HG03064 (cell line): ENCODE measurements at regions not wholly inside any gene's neighbourhood (a gene's known extent, or its start where the extent isn't known, plus 50 kb on each side); places are given as distances from the start of the nearest gene placed in this dataset.

Experiments used
- ATAC-seq: cut with Tn5 transposase; IDR thresholded peaks from one replicate; pipeline ENCODE4 v1.9.1; 2021; ENCODE audit warnings: low read depth; ENCODE audit not compliant: unreplicated experiment

DNA sequence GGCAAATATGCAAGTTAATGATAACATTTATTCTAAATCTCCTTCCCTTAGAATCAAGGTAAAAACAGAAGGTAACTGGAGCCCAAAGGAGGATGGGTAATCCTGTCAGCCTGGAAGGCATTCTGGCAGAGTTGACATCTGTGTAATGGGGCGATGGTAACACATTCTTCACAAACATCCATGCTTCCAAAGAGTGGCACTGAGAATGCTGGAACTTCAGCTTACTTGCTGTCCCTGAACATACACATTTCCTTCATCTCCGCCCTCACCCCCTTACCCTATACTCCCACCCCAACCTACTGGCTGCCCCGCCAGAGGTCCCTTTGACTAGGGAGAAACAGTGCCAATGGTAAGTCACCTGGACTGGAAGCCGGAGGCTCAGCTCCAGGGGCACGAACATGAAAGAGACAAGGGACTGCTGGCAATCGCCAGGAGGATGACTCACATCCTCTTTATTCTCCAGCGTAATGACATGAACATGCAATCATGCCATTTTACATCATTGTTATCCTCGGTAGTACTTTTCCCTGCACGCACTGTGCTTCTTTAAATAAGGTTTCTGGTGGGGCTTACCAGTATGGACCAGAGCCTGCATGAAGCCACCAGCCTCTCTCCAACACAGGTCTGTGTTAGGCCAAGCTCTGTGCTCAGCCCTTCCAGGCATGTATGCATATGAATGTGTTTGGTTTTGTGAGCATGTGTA, 694.2 kb upstream of the TENM3 start:
- ATAC-seq: no peak

DNA sequence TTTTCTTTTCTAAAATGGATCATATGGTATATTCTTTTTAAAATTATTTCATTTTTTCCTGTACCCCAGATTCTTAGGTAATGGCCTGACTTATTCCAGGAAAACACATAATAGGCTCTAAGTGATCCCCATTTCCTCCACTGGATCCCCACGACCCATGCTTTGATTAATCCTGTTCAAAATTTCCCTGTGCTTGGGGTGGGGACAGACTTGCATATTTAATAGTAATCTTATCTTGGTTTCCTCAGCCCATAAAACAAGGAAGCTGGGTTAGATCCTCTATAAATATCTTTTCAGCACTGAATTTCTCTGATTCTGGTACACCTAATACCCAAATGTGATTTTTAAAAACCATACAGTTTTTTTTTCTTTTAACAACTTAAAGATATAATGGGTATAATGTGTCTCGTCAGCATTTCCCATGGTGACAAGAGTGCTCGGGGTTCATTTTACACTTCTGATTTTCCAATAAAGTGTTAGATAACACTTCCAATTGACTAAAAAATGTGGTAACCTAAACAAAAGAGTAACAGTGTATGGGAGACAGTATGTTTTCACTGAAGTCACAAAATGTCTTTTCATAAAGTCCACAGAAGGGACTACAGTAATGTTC, 693.5 kb upstream of the TENM3 start:
- no peak for ATAC-seq

DNA sequence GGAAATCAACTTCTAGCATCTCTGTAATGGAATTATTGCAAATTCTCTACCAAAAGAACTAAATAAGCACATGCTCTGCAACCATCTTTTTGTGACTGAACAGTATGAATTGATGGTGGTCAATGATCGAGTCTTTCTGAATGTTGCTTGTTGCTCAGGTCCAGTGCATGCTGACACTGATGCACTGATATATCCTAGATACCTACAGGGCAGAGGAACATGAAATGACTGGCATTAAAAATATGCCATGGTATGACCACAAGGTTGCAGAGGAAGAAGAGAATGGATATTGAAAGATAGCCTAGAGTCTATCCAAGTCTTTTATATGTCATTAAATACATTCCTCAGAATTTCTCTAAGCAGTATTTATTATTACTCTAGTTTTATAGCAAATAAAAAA, 692.8 kb upstream of the TENM3 start:
- ATAC-seq: no peak

DNA sequence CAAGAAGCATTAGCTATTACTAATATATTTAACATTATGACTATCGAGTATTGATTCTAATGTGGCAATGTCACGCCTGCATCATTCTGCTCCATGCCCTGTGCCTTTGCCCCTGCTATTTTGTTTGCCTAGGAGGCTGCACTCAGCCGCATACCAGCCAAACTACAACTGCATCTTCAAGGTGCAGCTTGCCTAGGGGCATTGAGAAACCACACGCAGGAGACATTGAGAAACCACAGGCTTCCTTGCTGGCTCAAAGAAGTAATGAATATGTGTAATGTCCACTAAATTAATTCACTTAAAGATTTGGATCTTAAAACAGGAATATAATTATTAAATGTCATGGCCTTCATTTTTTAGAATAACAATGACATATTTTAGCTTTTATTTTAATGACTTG, 683.6 kb upstream of the TENM3 start:
- no peak for ATAC-seq

DNA sequence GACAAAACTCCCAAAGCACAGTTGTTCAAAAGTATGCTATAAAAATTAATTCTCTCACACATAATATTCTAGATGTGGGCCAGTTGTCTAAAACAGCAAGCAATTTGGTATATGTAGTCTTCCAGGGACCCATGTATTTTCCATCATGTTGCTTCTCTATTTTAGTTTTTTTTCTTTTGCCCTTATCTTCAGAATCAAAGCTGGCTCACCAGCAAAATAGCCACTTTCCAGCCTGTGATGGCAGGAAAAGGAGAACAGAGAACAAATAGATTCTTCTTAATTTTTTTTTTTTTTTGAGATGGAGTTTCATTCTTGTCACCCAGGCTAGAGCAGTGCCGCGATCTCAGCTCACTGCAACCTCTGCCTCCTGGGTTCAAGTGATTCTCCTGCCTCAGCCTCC, 680.8 kb upstream of the TENM3 start:
- no peak for ATAC-seq

DNA sequence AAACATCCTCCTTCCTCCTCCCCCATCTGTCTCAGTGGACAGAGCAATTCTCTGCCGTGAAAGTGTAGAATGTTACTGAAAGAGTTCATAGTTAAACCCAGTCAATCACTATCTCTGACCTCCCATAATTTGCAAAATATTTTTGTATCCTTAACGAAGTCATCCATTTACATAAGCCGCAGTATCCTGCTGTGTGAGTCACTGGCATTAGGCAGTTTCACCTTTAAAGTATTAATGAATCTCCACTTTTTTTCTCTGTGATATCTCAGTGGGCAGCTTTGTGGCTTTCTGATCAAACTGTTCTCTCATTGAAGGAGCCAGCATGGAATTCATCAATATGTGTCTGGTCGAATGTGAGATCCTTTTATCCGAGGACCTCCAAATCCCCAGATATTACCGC, 678.6 kb upstream of the TENM3 start:
- no peak for ATAC-seq

DNA sequence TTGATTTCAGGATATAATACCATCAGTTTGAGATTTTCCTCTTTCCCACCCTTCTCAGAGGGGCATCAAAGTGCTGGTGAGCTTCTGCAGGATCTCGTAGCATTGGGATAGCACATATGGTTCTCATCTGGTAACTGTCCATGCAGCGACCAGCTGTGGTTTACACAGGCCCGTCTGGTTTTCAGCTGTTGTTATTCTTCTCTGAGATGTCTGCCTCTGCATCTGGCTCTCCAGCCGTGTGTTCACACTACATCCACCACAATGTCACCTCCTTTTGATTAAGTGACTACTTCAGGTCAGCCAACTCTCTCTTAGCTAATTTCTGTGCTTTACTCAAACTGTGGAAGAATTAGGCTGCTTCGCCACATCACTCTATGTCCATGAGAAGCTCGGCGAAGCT, 676.7 kb upstream of the TENM3 start:
- ATAC-seq: no peak

DNA sequence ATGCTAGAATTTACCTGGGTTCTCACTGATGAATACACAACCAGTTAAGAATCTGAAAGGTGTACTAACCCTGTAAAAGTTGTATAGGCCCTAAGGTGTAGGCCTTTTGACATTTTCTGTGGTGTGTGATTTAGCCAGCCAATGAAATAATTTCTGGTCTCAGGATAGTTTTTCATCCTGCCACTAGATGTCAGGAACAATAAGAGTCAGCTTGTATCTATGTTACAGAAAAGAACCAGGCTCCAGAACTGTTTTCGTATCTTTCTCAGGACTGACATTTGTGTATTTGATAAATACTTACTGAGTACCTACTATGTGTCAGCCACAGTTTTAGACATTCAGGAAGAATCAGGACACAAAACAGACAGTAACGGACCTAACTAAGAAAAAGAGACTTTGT, 673.6 kb upstream of the TENM3 start:
- ATAC-seq: no peak

DNA sequence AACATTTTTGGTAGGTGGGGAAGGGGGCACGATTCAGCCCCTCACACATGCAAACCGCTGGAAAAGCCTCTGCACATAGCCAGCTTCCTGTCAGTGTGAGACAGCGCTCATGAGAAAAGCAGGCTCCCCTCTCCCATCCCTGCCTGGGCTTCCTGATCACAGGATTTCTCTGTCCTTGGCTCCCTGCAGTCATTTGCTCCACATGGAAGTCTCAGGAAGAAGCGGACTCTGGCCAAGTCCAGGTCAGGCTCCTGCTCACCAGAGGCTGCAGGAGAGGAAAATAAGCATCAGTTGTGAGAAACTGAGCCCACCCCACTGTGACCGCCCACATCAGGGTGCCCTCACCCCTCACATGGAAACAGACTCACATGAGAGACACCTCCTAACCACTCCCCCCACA, 664.3 kb upstream of the TENM3 start:
- ATAC-seq: no peak

DNA sequence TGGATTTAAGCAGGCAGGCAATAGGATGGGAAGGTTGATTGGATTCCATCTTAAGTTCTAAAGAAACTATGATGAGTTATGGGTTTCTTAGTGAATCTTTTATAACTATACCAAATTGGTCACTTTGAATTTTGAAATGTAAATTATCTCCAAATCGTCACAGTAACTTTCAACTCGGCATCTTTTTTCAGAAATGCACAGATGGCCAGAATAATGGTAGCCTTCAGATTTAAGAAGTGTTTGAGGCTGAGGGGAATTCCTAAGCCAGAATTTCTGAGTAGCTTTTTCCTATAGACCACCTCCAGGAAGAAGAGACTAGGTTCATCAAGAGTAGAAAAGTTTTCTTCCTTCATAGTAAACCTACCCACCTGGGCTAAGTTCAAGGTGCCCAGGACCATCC, 663.7 kb upstream of the TENM3 start:
- ATAC-seq: no peak

DNA sequence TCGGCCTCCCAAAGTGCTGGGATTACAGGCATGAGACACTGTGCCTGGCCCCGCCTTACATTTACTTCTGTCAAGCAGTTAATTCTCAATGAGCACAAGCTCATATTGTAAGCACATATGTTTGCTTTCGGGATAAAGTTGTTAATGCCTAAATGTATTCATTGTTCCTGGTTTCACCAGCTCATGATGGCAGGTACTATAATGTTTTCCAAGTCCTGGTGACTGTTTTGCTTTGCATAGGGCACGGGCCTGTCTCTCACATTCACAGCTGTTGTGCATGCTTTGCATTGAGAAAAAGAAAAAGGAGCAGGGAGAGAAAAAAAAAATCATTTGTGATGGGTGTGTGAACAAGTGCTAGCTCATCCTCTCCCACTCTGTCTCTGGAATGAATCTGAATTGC, 661.2 kb upstream of the TENM3 start:
- ATAC-seq: no peak

DNA sequence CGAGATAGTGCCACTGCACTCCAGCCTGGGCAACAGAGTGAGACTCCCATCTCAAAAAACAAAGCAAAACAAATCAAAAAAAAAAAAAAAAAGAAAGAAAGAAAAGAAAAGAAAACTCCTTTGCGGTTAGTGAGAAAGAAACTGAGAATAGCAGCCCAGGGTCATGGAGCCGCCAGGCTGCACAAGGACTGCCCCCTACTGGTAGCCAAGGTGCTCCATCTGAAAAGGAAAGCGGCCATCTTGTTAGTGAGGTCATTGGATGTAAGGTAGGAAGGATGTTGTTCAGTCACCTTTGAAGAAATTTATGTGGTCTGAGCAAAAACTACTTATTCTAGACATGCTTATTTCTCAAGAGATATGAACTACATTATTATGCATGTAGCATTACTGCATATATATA, 660.6 kb upstream of the TENM3 start:
- no peak for ATAC-seq

DNA sequence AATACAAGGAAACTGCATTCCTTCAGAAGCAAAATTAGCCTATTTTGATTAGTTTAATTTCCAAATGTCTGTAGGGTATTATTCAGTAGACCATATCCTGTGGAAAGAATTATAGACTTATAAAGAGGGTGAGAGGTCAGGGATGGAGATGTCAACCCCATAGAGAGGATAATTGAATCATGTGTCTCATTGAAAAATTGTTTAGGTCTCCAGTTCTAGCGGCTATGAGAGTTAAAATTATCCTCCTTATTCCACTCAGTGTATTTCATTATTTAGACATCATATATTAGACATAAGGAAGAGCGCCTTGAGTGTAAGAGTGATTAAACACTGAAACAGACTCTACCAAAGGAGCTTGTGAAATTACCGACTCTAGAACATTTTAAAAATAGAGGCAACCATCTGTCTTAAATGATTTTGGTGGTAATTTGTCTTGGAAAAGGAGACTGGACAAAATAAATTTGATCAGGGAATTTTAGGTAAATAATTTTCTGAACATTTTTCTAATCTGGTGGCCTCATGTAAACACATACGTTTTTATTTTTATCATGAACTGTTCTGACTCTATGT, 654.4 kb upstream of the TENM3 start:
- no peak for ATAC-seq

DNA sequence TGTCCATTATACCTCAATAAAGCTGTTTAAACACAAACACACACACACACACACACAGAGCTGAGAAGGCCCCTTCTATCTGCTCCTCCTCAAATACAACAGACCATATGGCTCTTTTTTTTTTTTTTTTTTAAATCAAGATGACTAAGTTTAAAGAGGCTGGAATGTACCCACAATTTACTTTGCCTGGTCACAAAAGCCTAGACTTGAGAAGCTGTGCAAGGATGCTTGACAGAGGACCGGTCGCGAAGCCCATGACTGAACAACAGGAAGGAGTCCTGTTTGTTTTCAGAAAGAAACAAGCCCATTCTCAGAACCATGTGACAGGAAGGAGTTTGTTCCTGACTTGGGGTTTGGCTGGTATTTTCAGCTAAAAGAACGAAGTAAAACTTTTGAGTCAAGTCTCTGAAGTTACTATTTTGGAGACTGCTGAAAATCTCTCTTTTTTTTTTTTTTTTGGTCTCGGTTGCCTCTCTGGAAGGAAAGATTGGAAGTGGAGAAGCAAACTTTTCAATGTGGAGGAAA, 650.9 kb upstream of the TENM3 start:
- ATAC-seq: no peak

DNA sequence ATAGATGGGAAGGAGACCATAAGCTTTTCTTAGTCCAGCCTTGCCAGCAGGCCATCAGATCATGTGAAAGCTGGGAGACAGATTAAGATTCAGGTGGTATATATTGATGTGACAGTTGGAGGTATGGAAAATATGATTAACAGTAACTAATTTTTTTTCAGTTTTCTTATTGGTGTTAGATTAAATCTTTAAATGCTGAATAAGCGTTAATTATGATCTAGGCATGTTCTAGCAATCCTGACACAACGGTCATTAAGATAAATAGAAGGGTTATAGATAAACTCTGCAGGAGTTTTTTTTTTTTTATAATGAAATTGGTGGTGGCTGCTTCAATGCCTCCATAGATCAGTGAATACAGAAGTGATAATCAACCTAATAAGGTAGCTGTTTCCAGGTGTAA, 649.5 kb upstream of the TENM3 start:
- no peak for ATAC-seq

DNA sequence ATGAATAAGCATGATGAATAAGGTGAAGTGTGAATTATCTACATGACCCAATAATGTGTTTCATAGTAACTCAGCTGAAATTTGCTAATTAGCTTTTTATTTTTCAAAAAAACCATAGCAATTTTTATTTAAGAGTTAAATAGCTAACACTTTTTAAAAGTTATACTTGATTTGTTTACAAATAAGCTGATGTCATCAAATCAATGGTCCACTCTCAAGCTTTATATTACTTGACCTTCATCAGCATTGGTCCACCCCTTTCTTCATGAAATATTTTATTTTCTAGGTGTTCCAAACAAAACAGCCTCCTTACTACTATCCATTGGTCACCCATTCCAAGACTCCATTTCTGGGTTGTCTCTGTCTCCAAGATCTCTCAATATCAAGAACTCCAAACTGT, 649.0 kb upstream of the TENM3 start:
- no peak for ATAC-seq

DNA sequence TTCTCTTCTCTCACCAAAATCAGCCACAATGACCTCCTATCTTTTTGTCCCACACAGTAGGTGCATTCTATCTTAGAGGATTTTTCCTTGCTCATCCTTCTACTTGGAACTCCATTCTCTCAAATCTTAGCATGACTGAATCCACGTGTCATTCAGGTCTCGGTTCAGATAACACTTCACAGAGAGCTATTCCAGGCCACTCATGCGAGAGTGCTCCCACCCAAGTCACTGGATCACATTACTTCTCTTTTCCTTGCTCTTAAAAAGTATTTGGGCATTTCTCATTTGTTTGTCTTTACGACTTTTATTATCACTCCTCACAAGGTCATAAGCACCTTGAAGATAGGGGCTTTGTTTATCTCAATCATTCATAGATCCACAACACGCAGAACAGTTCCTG, 647.5 kb upstream of the TENM3 start:
- no peak for ATAC-seq

DNA sequence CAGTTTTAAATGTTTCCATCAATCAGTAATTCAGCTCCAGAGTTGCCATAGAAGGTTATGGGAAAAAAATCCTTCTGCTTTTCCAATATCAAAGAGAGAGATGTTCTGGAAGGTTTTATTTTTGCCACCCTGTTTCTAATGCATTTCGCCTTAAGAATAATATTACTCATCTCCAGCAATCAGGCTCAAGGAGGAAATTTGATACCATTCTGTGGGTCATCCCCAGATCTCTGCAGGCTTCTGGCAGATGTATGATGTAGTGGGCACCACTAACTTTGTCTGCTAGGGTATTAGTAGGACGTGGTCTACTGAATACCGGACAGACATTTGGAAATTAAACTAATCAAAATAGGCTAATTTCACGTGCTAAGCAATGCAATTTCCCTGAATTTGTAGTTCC, 645.4 kb upstream of the TENM3 start:
- ATAC-seq: no peak

DNA sequence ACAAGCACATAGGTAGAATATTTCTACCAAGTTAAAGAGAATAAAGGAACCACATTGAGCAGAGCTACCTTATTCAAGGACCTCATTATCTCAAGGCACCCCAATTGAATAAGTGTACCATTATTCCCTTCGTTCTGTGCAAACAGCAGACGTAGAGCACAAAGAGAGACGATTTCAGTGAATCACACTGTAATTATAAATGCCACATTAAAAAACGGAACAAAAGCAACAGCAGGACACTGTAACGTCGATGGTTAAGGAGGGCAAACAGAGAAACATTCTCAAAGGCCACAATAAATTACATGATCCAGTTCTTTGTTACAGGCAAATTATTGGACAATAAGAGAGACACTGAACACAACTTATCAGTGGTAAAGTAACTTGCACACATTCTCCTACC, 644.1 kb upstream of the TENM3 start:
- ATAC-seq: no peak

DNA sequence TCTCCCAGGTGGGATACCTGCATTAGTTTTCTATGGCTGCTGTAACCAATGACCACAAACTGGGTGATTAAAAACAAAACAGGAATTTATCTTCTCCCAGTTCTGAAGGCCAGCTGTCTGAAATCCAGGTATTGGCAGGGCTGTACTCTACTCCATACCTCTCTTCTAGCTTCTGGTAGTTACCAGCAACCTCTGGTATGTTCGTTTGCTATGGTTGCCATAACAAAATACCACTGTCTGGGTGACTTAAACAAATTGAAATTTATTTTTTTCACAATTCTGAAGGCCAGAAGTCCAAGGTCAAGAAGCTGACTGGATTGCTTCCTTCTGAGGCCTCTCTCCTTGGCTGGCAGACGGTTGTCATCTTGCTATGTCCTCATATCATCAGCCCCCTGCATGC, 642.1 kb upstream of the TENM3 start:
- no peak for ATAC-seq

DNA sequence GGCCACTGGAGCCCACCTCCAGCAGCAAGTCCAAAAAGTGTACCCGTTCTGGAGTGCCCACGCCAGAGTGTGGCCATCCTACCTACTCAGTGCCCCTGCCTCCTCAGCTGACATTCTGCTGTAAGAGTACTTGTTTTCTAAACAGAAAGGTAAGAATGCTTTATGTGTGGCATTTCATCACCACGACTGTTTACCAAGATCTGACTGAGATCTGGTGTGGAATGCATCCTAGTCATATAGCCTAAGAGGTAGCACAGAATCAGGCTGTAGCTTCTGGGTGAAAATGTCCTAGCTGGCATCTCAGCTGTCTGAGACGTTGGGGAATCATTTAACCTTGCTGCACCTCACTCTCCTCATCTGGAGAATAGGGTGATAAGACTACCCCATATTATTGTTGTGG, 638.7 kb upstream of the TENM3 start:
- no peak for ATAC-seq

DNA sequence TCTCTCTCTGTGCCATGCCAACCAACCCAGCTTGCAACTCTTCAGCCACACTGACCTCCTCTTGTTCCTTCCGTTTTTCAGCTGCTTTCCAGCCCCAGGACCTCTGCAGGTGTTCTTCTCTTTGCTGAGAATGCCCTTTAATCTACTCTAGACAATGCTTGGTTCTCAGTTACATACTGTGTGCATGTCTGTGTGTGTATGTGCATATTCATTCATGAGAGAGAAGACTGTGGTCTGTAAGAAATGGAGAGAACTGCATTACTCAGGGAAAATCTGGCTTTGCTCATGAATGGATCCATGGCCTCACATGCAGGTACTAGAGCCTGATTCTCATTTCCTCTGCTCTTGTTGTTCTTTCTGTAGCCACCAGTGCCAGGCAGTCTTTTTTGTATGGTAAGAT, 636.9 kb upstream of the TENM3 start:
- no peak for ATAC-seq
